NB4 (cell line): ENCODE measurements at regions not wholly inside any gene's neighbourhood (a gene's known extent, or its start where the extent isn't known, plus 50 kb on each side); places are given as distances from the start of the nearest gene placed in this dataset.

Experiments used
- CTCF ChIP-seq: IDR thresholded peaks from one replicate; pipeline ENCODE4 v1.5.1; 2012; ENCODE audit warnings: low read depth, low read length
- MYC ChIP-seq: IDR thresholded peaks from 2 replicates; pipeline ENCODE4 v1.6.1; 2011; ENCODE audit warnings: low read depth, low read length
- POLR2A ChIP-seq: IDR thresholded peaks from 2 replicates; pipeline ENCODE4 v1.6.1; 2011; ENCODE audit warnings: mild to moderate bottlenecking; ENCODE audit not compliant: insufficient read length; ENCODE audit errors: extremely low read depth
- TF ChIP-seq, protein P1 (sequence below): IDR thresholded peaks from 2 replicates; pipeline ENCODE4 v1.6.1; 2011; ENCODE audit warnings: low read depth, low read length

DNA sequence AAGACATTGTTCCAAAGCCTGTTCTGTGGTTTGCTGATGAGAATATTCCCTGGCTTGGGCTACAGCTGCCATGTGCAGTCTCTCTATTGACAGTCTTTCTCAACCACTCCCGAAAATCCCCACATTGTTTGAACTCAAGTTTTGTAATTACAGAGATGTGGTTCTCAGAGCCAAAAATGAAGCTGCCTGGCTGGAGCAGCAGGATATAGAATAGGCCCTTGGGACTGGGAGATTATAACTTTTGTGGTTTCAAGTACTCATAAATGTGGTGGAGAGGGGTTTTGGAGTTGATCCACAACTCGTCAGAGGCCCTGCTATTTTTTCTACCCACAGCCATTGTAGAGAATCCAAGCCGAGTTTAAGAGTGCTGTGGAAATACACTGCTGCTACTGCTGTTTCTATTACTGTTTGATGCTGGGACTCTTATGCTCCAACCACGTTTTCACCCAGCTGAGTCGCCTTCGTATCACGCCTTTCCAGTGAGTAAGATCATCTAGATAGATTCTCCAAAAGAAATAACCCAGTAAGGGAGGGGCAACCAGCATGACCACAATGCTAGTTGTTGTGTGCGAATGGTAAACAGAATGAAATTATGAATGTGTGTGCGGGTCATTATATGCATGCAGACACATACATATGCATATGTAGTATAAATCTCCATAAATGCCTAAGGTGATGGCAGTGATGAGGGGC, 57.1 kb upstream of the ATXN3L start:
- no peak for TF ChIP-seq POLR2A
- TF ChIP-seq CTCF, result no peak
- TF ChIP-seq MYC, result no peak
- TF ChIP-seq, protein P1, sequence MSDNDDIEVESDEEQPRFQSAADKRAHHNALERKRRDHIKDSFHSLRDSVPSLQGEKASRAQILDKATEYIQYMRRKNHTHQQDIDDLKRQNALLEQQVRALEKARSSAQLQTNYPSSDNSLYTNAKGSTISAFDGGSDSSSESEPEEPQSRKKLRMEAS, result no peak
